ENCODE measurements at regions not wholly inside any gene's neighbourhood (a gene's known extent, or its start where the extent isn't known, plus 50 kb on each side); places are given as distances from the start of the nearest gene placed in this dataset.

GRCh38 chr14:21988413-21988812 is 314.8 kb upstream of the OR4E1 start:
- H3K36me3 Mint-ChIP-seq (ENCODE audit: insufficient read depth, unreplicated experiment) = no peaks in the 10 kb centered on the region
- BruUV-seq (replicated peaks) = no TSS peak
- CTCF ChIA-PET = interaction anchor here (0.8 to 1.7 kb wide), 8 partner anchors 8 to 112 kb away, joined by 3 to 6 read pairs (median 4); no protein-coding TSS in a partner anchor
- no peak overlapping the region for H3K4me3 Mint-ChIP-seq (ENCODE audit: low read depth, unreplicated experiment)
- H3K9me3 Mint-ChIP-seq (ENCODE audit: low read depth, unreplicated experiment) = no peaks in the 10 kb centered on the region
- intact Hi-C loops (cut with micrococcal nuclease; ENCODE audit: unreplicated experiment) = loop anchor here (5.0 kb wide), 1 partner anchor 76 kb away; no protein-coding TSS in a partner anchor
- no peaks in the 10 kb centered on the region for H3K4me1 Mint-ChIP-seq (ENCODE audit: low read depth, unreplicated experiment)
- no peak for DNase-seq
- H3K27me3 Mint-ChIP-seq (ENCODE audit: unreplicated experiment) = peaks cover 58% of the 10 kb centered on the region
- H3K27ac Mint-ChIP-seq (ENCODE audit: unreplicated experiment) = no peak overlapping the region
- TF ChIP-seq, protein P1, sequence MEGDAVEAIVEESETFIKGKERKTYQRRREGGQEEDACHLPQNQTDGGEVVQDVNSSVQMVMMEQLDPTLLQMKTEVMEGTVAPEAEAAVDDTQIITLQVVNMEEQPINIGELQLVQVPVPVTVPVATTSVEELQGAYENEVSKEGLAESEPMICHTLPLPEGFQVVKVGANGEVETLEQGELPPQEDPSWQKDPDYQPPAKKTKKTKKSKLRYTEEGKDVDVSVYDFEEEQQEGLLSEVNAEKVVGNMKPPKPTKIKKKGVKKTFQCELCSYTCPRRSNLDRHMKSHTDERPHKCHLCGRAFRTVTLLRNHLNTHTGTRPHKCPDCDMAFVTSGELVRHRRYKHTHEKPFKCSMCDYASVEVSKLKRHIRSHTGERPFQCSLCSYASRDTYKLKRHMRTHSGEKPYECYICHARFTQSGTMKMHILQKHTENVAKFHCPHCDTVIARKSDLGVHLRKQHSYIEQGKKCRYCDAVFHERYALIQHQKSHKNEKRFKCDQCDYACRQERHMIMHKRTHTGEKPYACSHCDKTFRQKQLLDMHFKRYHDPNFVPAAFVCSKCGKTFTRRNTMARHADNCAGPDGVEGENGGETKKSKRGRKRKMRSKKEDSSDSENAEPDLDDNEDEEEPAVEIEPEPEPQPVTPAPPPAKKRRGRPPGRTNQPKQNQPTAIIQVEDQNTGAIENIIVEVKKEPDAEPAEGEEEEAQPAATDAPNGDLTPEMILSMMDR (IDR thresholded peaks at IDR 0.05; ENCODE audit: unreplicated experiment) = no peak

DNA sequence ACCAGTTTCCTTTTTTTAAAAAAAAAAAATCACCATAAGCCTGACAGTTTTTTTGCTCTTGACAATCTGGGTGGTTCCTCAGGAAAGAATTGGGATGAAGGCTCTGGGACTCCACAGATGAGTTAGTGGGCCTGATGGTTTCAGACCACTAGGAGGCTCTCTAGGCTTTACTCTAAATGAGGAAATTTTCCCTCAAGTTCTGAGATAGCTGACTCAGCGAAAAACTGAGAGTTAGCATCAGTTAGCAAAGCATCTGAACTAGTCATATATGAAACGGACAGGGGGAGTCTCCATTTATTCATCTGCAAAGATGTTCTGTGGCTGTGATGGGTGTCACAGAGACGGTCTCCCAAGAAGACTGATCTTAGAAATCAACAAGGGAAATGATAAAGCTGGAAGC is 314.3 kb upstream of the OR4E1 start:
- H3K27ac Mint-ChIP-seq (ENCODE audit: unreplicated experiment) = no peak overlapping the region
- H3K9me3 Mint-ChIP-seq (ENCODE audit: low read depth, unreplicated experiment) = no peaks in the 10 kb centered on the region
- DNase-seq = peak; percentile 34
- intact Hi-C loops (cut with micrococcal nuclease; ENCODE audit: unreplicated experiment) = loop anchor here (5.0 kb wide), 1 partner anchor 76 kb away; no protein-coding TSS in a partner anchor
- CTCF ChIA-PET = interaction anchor here (0.7 to 1.7 kb wide), 9 partner anchors 9 to 220 kb away, joined by 3 to 6 read pairs (median 4); no protein-coding TSS in a partner anchor
- H3K4me3 Mint-ChIP-seq (ENCODE audit: low read depth, unreplicated experiment) = no peak overlapping the region
- no TSS peak for BruUV-seq (replicated peaks)
- TF ChIP-seq, protein P1 (IDR thresholded peaks at IDR 0.05; ENCODE audit: unreplicated experiment) = peak; percentile 32
- H3K4me1 Mint-ChIP-seq (ENCODE audit: low read depth, unreplicated experiment) = no peaks in the 10 kb centered on the region
- H3K36me3 Mint-ChIP-seq (ENCODE audit: insufficient read depth, unreplicated experiment) = no peaks in the 10 kb centered on the region
- peaks cover 53% of the 10 kb centered on the region for H3K27me3 Mint-ChIP-seq (ENCODE audit: unreplicated experiment)

GRCh38 chr14:21985081-21985480 is 311.5 kb upstream of the OR4E1 start:
- no peak for DNase-seq
- BruUV-seq (replicated peaks) = no TSS peak
- TF ChIP-seq, protein P1 (IDR thresholded peaks at IDR 0.05; ENCODE audit: unreplicated experiment) = no peak
- no peak overlapping the region for H3K27ac Mint-ChIP-seq (ENCODE audit: unreplicated experiment)
- H3K4me1 Mint-ChIP-seq (ENCODE audit: low read depth, unreplicated experiment) = no peaks in the 10 kb centered on the region
- no peaks in the 10 kb centered on the region for H3K36me3 Mint-ChIP-seq (ENCODE audit: insufficient read depth, unreplicated experiment)
- peaks cover 41% of the 10 kb centered on the region for H3K27me3 Mint-ChIP-seq (ENCODE audit: unreplicated experiment)
- H3K4me3 Mint-ChIP-seq (ENCODE audit: low read depth, unreplicated experiment) = no peak overlapping the region
- CTCF ChIA-PET = no interaction called here
- no peaks in the 10 kb centered on the region for H3K9me3 Mint-ChIP-seq (ENCODE audit: low read depth, unreplicated experiment)
- intact Hi-C loops (cut with micrococcal nuclease; ENCODE audit: unreplicated experiment) = loop anchor here (5.0 kb wide), 1 partner anchor 73 kb away; no protein-coding TSS in a partner anchor

DNA sequence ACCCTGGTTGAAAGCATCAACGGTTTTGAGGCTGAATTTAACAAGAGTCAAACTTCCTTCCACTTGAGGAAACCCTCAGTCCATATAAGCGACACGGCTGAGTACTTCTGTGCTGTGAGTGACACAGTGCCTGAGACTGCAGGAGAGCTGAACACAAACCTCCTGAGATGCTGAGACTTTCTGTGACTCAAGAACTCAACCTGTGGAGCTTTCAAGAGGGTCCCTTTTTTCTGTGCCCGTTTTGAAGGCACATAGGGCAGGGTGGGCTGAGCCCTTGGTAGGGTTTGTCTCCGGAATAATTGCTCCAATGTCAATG is 305.3 kb upstream of the OR4E1 start:
- no peak for DNase-seq
- Mint-ChIP-seq H3K4me3 (ENCODE audit: low read depth, unreplicated experiment) (no peak overlapping the region), H3K4me1 (ENCODE audit: low read depth, unreplicated experiment) (no peaks in the 10 kb centered on the region), H3K27ac (ENCODE audit: unreplicated experiment) (no peak overlapping the region), H3K9me3 (ENCODE audit: low read depth, unreplicated experiment) (no peaks in the 10 kb centered on the region), H3K36me3 (ENCODE audit: insufficient read depth, unreplicated experiment) (no peaks in the 10 kb centered on the region), H3K27me3 (ENCODE audit: unreplicated experiment) (peaks cover 63% of the 10 kb centered on the region)
- intact Hi-C loops (cut with micrococcal nuclease; ENCODE audit: unreplicated experiment) = loop anchor here (5.0 kb wide), 1 partner anchor 37 kb away; no protein-coding TSS in a partner anchor
- no TSS peak for BruUV-seq (replicated peaks)
- CTCF ChIA-PET = interaction anchor here (0.8 to 2.2 kb wide), 8 partner anchors 9 to 121 kb away, joined by 3 to 13 read pairs (median 5); no protein-coding TSS in a partner anchor
- TF ChIP-seq, protein P1 (IDR thresholded peaks at IDR 0.05; ENCODE audit: unreplicated experiment) = no peak

Measured in Calu3 (cell line).